Esophagus muscularis mucosa (tissue), 4 donors: ENCODE measurements at regions not wholly inside any gene's neighbourhood (a gene's known extent, or its start where the extent isn't known, plus 50 kb on each side); places are given as distances from the start of the nearest gene placed in this dataset.

Source experiments
- DNase-seq: peaks from one replicate; pipeline ENCODE4 v3.0.0-alpha.2; 2017; ENCODE audit errors: extremely low spot score
- H3K27ac ChIP-seq, 4 donors: fragments of 200-600 bp; sonication (generic); replicated peaks in 1 of 4; 1 replicate in 3 of 4; 2 replicates in 1 of 4; pipeline ENCODE4 v1.5.1; 2016 to 2019; ENCODE audit warnings: mild to moderate bottlenecking in 1 of 4
- H3K27me3 ChIP-seq, 4 donors: fragments of 200-600 bp; sonication (generic); one replicate each; pipeline versions ENCODE4 v1.5.1 to v1.6.0; 2016 to 2019
- H3K36me3 ChIP-seq, 4 donors: fragments of 200-600 bp; sonication (generic); one replicate each; pipeline ENCODE4 v1.5.1; 2016 to 2019
- H3K4me1 ChIP-seq, 4 donors: fragments of 200-600 bp; sonication (generic); one replicate each; pipeline ENCODE4 v1.5.1; 2016 to 2019
- H3K4me3 ChIP-seq, 4 donors: fragments of 200-600 bp; sonication (generic); 1 replicate in 2 of 4; 2 replicates in 2 of 4; pipeline ENCODE4 v1.5.1; 2016 to 2019; ENCODE audit warnings: mild to moderate bottlenecking in 4 of 4, moderate library complexity in 1 of 4
- H3K9me3 ChIP-seq, 4 donors: fragments of 200-600 bp; sonication (generic); 1 replicate in 3 of 4; 2 replicates in 1 of 4; pipeline ENCODE4 v1.5.1; 2016 to 2019
- CTCF ChIP-seq, 3 experiments: fragments of 200-600 bp in 2 of 3; fragments of 450-650 bp in 1 of 3; sonication (generic) in 2 of 3; IDR thresholded peaks; one replicate each; pipeline ENCODE4 v1.5.1; 2017 to 2019; ENCODE audit warnings: antibody characterized with exemption in 3 of 3, mild to moderate bottlenecking in 2 of 3, moderate library complexity in 1 of 3
- EP300 ChIP-seq: sonication (generic); formaldehyde crosslinking; IDR thresholded peaks from one replicate; pipeline ENCODE4 v1.6.1; 2017; ENCODE audit warnings: antibody characterized with exemption
- POLR2A ChIP-seq: fragments of 450-650 bp; IDR thresholded peaks from one replicate; pipeline ENCODE4 v1.6.1; 2017; ENCODE audit warnings: antibody characterized with exemption, moderate library complexity, mild to moderate bottlenecking, low read depth
- POLR2AphosphoS5 ChIP-seq, 2 donors: sonication (generic); formaldehyde crosslinking; IDR thresholded peaks; one replicate each; pipeline ENCODE4 v1.6.1; 2017; ENCODE audit warnings: antibody characterized with exemption in 2 of 2
- WGBS: methylation state at CpG from one replicate; pipeline ENCODE4 v1.1.5; 2018; 5-methylcytosine and 5-hydroxymethylcytosine counted together
- intact Hi-C: fragments of 100-400 bp; cut with DNase I; formaldehyde crosslinking; loops from one replicate; pipeline ENCODE4 v1.15.1; 2023

GRCh38 chr5:106200971-106201370, 1469.8 kb downstream of the EFNA5 start:
- TF ChIP-seq CTCF (IDR thresholded peaks at IDR 0.05) = no peak
- no peak for TF ChIP-seq POLR2AphosphoS5 (IDR thresholded peaks at IDR 0.05)
- TF ChIP-seq POLR2A = no peak
- no peak for TF ChIP-seq EP300
- no peak for DNase-seq
- no peak overlapping the region for H3K27ac ChIP-seq
- no peaks in the 10 kb centered on the region for H3K4me1 ChIP-seq
- no peaks in the 10 kb centered on the region for H3K36me3 ChIP-seq
- H3K4me3 ChIP-seq = no peak overlapping the region
- no peaks in the 10 kb centered on the region for H3K9me3 ChIP-seq
- intact Hi-C loops = no loop called here
- H3K27me3 ChIP-seq = no peaks in the 10 kb centered on the region
- WGBS = 81% methylated on average over 4 of the region's 4 CpGs

GRCh38 chr5:106195679-106196474, 1474.9 kb downstream of the EFNA5 start:
- no peak for DNase-seq
- Histone ChIP-seq H3K9me3 (no peaks in the 10 kb centered on the region), H3K4me1 (no peaks in the 10 kb centered on the region), H3K27ac (no peak overlapping the region), H3K27me3 (no peaks in the 10 kb centered on the region), H3K36me3 (no peaks in the 10 kb centered on the region), H3K4me3 (no peak overlapping the region)
- intact Hi-C loops = no loop called here
- 88% methylated on average over 5 of the region's 5 CpGs for WGBS
- TF ChIP-seq EP300 (no peak), POLR2A (no peak), CTCF (IDR thresholded peaks at IDR 0.05) (no peak), POLR2AphosphoS5 (IDR thresholded peaks at IDR 0.05) (no peak)

- Histone ChIP-seq H3K9me3 (no peaks in the 10 kb centered on the region), H3K27ac (no peak overlapping the region), H3K4me3 (no peak overlapping the region), H3K4me1 (no peaks in the 10 kb centered on the region), H3K36me3 (no peaks in the 10 kb centered on the region), H3K27me3 (no peaks in the 10 kb centered on the region)
- TF ChIP-seq POLR2A = no peak
- TF ChIP-seq POLR2AphosphoS5 (IDR thresholded peaks at IDR 0.05) = no peak
- no peak for TF ChIP-seq EP300
- TF ChIP-seq CTCF (IDR thresholded peaks at IDR 0.05) = no peak
- no peak for DNase-seq
- WGBS = 79% methylated on average over 3 of the region's 3 CpGs
- intact Hi-C loops = no loop called here
Observed at GRCh38 chr5:106189121-106189809, 1481.5 kb downstream of the EFNA5 start.

GRCh38 chr5:106185661-106186081, 1485.1 kb downstream of the EFNA5 start:
- Histone ChIP-seq H3K36me3 (no peaks in the 10 kb centered on the region), H3K9me3 (no peaks in the 10 kb centered on the region), H3K4me1 (no peaks in the 10 kb centered on the region), H3K4me3 (no peak overlapping the region), H3K27ac (no peak overlapping the region), H3K27me3 (no peaks in the 10 kb centered on the region)
- TF ChIP-seq POLR2AphosphoS5 (IDR thresholded peaks at IDR 0.05) = no peak
- intact Hi-C loops = no loop called here
- no peak for DNase-seq
- WGBS = 93% methylated on average over 3 of the region's 3 CpGs

- no peak for DNase-seq
- intact Hi-C loops = no loop called here
- Histone ChIP-seq H3K9me3 (no peaks in the 10 kb centered on the region), H3K4me1 (no peaks in the 10 kb centered on the region), H3K27me3 (no peaks in the 10 kb centered on the region), H3K27ac (no peak overlapping the region), H3K36me3 (no peaks in the 10 kb centered on the region), H3K4me3 (no peak overlapping the region)
- WGBS = 94% methylated on average over 3 of the region's 3 CpGs
- TF ChIP-seq POLR2AphosphoS5 (IDR thresholded peaks at IDR 0.05) (no peak), POLR2A (no peak), EP300 (no peak), CTCF (IDR thresholded peaks at IDR 0.05) (no peak)
Observed at GRCh38 chr5:106174903-106175302, 1495.8 kb downstream of the EFNA5 start.
